ENCODE measurements at regions not wholly inside any gene's neighbourhood (a gene's known extent, or its start where the extent isn't known, plus 50 kb on each side); places are given as distances from the start of the nearest gene placed in this dataset.

- no peak overlapping the region for H3K4me2 ChIP-seq (ENCODE audit: insufficient read depth, insufficient read length, low read length)
- H3K56ac ChIP-seq (ENCODE audit: insufficient read length, low read depth, low read length): no peak overlapping the region
- H3K4me1 Mint-ChIP-seq: no peaks in the 10 kb centered on the region
- H3K14ac ChIP-seq (ENCODE audit: insufficient read depth, low read length): no peak overlapping the region
- H3K79me2 ChIP-seq (ENCODE audit: insufficient read depth, low read length): no peaks in the 10 kb centered on the region
- peaks cover 6 to 7% of the 10 kb centered on the region in 2 experiments for H3K9me3 Mint-ChIP-seq
- H3K36me3 Mint-ChIP-seq (ENCODE audit: insufficient read depth in 1 of 3, low read depth in 3 of 3): peaks cover 4 to 6% (median 5%) of the 10 kb centered on the region in 3 experiments; a peak in 4 of 7 replicates
- H3K79me1 ChIP-seq (ENCODE audit: insufficient read depth, low read depth, low read length, poor library complexity, severe bottlenecking): no peaks in the 10 kb centered on the region
- H2BK20ac ChIP-seq (ENCODE audit: low read depth, low read length, poor library complexity, severe bottlenecking): no peak overlapping the region
- no peak overlapping the region for H3K9ac ChIP-seq (ENCODE audit: extremely low read depth, insufficient read length, low read length)
- no peak overlapping the region for H3K27ac Mint-ChIP-seq
- no peak overlapping the region for H2AFZ ChIP-seq (ENCODE audit: low read length)
- H3K23ac ChIP-seq (ENCODE audit: insufficient read length, low read depth, low read length): no peak overlapping the region
- H2AK5ac ChIP-seq (ENCODE audit: insufficient read length, low read length): no peak overlapping the region
- H2BK5ac ChIP-seq (ENCODE audit: insufficient read length, low read length): no peak overlapping the region
- no peak overlapping the region for H3K4me3 Mint-ChIP-seq
- H3K4me1 ChIP-seq (ENCODE audit: insufficient read depth, low read length): no peaks in the 10 kb centered on the region
- WGBS (ENCODE audit: extremely low coverage, insufficient read length, low lambda C conversion rate): no CpG with 5 or more reads among the region's 1 CpG
- no peak overlapping the region for H3K27ac ChIP-seq (ENCODE audit: insufficient read length, low read depth, low read length)
- no peak overlapping the region for H3K4ac ChIP-seq (ENCODE audit: low read depth, low read length)
- no peak for DNase-seq
- no peak overlapping the region for H2BK15ac ChIP-seq (ENCODE audit: low read depth, low read length)
- H2BK120ac ChIP-seq (ENCODE audit: low read depth, low read length, poor library complexity, severe bottlenecking): no peak overlapping the region
- H3K9me3 ChIP-seq (ENCODE audit: control insufficient read depth, low read depth, low read length): no peaks in the 10 kb centered on the region
- no peak overlapping the region for H3T11ph ChIP-seq (ENCODE audit: low read length)
- H4K20me1 ChIP-seq (ENCODE audit: control insufficient read depth, insufficient read depth, insufficient read length): no peaks in the 10 kb centered on the region
- H2BK12ac ChIP-seq (ENCODE audit: insufficient read length, low read depth, low read length): no peak overlapping the region
- TF ChIP-seq CTCF (conservative IDR thresholded peaks at IDR 0.05): no peak
- H4K8ac ChIP-seq (replicated peaks; ENCODE audit: insufficient read length, low read depth, low read length): no peak overlapping the region
- H3K27me3 ChIP-seq (ENCODE audit: insufficient read depth, low read length): no peaks in the 10 kb centered on the region
- H3K18ac ChIP-seq (ENCODE audit: insufficient read length, low read depth, low read length): no peak overlapping the region
- H4K5ac ChIP-seq (ENCODE audit: insufficient read length, low read depth, low read length): no peak overlapping the region
- H4K91ac ChIP-seq (ENCODE audit: insufficient read length, low read depth, low read length): no peak overlapping the region
- no peaks in the 10 kb centered on the region for H3K27me3 Mint-ChIP-seq (ENCODE audit: low read depth)
- no peaks in the 10 kb centered on the region for H3K23me2 ChIP-seq (ENCODE audit: insufficient read length, low read depth, low read length, poor library complexity, severe bottlenecking)
Measured at GRCh38 chr6:153781306-153781705, 257.7 kb upstream of the OPRM1 start.
